ENCODE measurements at regions not wholly inside any gene's neighbourhood (a gene's known extent, or its start where the extent isn't known, plus 50 kb on each side); places are given as distances from the start of the nearest gene placed in this dataset.

DNA sequence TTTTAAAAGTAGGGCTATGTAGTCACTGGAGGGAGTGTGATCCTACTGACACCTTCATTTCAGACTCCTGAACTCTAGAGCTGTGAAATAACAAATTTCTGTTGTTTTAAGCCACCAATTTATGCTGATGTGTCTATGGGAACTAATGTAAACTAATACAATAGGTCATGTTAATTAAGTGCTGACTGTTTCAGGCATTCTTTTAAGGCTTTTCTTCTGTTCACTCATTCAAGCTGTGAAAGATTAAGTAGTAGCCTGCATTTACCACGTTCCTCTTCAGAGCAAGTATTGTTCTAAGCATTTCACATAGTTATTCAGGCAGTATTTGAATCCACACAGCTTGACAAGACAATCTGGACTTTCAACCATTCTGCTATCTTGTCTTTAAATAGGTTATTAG is 1135.0 kb downstream of the SLITRK1 start:
- Histone ChIP-seq H3K79me2 (no peaks in the 10 kb centered on the region), H3K9me3 (ENCODE audit: control insufficient read depth, low read length) (no peaks in the 10 kb centered on the region), H3K27ac (no peak overlapping the region), H3K4me3 (ENCODE audit: low read depth, low read length) (no peak overlapping the region), H3K9ac (no peak overlapping the region), H2AFZ (no peak overlapping the region), H3K4me2 (ENCODE audit: low read length) (no peak overlapping the region), H3K4me1 (no peaks in the 10 kb centered on the region), H3K36me3 (ENCODE audit: control insufficient read depth, insufficient read depth, low read length) (no peaks in the 10 kb centered on the region), H3K27me3 (ENCODE audit: control insufficient read depth, insufficient read depth, low read length) (no peaks in the 10 kb centered on the region)
- TF ChIP-seq, protein P1, sequence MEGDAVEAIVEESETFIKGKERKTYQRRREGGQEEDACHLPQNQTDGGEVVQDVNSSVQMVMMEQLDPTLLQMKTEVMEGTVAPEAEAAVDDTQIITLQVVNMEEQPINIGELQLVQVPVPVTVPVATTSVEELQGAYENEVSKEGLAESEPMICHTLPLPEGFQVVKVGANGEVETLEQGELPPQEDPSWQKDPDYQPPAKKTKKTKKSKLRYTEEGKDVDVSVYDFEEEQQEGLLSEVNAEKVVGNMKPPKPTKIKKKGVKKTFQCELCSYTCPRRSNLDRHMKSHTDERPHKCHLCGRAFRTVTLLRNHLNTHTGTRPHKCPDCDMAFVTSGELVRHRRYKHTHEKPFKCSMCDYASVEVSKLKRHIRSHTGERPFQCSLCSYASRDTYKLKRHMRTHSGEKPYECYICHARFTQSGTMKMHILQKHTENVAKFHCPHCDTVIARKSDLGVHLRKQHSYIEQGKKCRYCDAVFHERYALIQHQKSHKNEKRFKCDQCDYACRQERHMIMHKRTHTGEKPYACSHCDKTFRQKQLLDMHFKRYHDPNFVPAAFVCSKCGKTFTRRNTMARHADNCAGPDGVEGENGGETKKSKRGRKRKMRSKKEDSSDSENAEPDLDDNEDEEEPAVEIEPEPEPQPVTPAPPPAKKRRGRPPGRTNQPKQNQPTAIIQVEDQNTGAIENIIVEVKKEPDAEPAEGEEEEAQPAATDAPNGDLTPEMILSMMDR (IDR thresholded peaks at IDR 0.05) = no peak

GRCh38 chr13:82740442-82740841 is 1141.8 kb downstream of the SLITRK1 start:
- Histone ChIP-seq H3K4me3 (ENCODE audit: low read depth, low read length) (no peak overlapping the region), H3K9ac (no peak overlapping the region), H3K36me3 (ENCODE audit: control insufficient read depth, insufficient read depth, low read length) (no peaks in the 10 kb centered on the region), H3K9me3 (ENCODE audit: control insufficient read depth, low read length) (no peaks in the 10 kb centered on the region), H3K27ac (no peak overlapping the region), H3K79me2 (no peaks in the 10 kb centered on the region), H3K27me3 (ENCODE audit: control insufficient read depth, insufficient read depth, low read length) (no peaks in the 10 kb centered on the region), H2AFZ (no peak overlapping the region), H3K4me2 (ENCODE audit: low read length) (no peak overlapping the region), H3K4me1 (no peaks in the 10 kb centered on the region)
- TF ChIP-seq, protein P1 (IDR thresholded peaks at IDR 0.05) = no peak

- H3K79me2 ChIP-seq = no peaks in the 10 kb centered on the region
- H3K9me3 ChIP-seq (ENCODE audit: control insufficient read depth, low read length) = no peaks in the 10 kb centered on the region
- no peak overlapping the region for H2AFZ ChIP-seq
- H3K4me2 ChIP-seq (ENCODE audit: low read length) = no peak overlapping the region
- H3K36me3 ChIP-seq (ENCODE audit: control insufficient read depth, insufficient read depth, low read length) = no peaks in the 10 kb centered on the region
- H3K27ac ChIP-seq = no peak overlapping the region
- TF ChIP-seq, protein P1 (IDR thresholded peaks at IDR 0.05) = no peak
- no peaks in the 10 kb centered on the region for H3K4me1 ChIP-seq
- H3K4me3 ChIP-seq (ENCODE audit: low read depth, low read length) = no peak overlapping the region
- H3K9ac ChIP-seq = no peak overlapping the region
- no peaks in the 10 kb centered on the region for H3K27me3 ChIP-seq (ENCODE audit: control insufficient read depth, insufficient read depth, low read length)
These were observed 1142.4 kb downstream of the SLITRK1 start for GRCh38 chr13:82739881-82740280.

DNA sequence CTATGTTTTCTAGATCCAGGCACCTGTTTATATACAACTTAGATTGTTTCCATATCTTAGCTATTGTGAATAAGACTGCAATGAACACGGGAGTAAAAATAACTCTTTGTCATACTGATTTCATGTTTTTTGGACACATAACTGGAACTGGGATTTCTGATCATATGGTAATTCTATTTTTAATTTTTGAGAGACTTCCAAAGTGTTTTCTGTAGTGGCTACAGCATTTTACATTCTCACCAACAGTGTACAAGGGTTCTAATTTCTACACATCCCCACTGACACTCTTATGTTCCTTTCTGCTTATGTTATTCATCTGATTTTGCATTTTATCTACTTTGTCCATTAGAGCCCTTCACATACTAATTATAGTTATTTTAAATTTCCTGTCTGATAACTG is 1152.9 kb downstream of the SLITRK1 start:
- H3K4me3 ChIP-seq (ENCODE audit: low read depth, low read length) = no peak overlapping the region
- H3K27me3 ChIP-seq (ENCODE audit: control insufficient read depth, insufficient read depth, low read length) = no peaks in the 10 kb centered on the region
- no peaks in the 10 kb centered on the region for H3K4me1 ChIP-seq
- no peaks in the 10 kb centered on the region for H3K79me2 ChIP-seq
- H3K9me3 ChIP-seq (ENCODE audit: control insufficient read depth, low read length) = peaks cover 3% of the 10 kb centered on the region
- no peak overlapping the region for H2AFZ ChIP-seq
- H3K27ac ChIP-seq = no peak overlapping the region
- H3K4me2 ChIP-seq (ENCODE audit: low read length) = no peak overlapping the region
- TF ChIP-seq, protein P1 (IDR thresholded peaks at IDR 0.05) = no peak
- H3K9ac ChIP-seq = no peak overlapping the region
- no peaks in the 10 kb centered on the region for H3K36me3 ChIP-seq (ENCODE audit: control insufficient read depth, insufficient read depth, low read length)

- H3K9ac ChIP-seq = no peak overlapping the region
- no peak overlapping the region for H3K4me3 ChIP-seq (ENCODE audit: low read depth, low read length)
- TF ChIP-seq, protein P1 (IDR thresholded peaks at IDR 0.05) = no peak
- H3K4me2 ChIP-seq (ENCODE audit: low read length) = no peak overlapping the region
- H3K36me3 ChIP-seq (ENCODE audit: control insufficient read depth, insufficient read depth, low read length) = no peaks in the 10 kb centered on the region
- H3K4me1 ChIP-seq = no peaks in the 10 kb centered on the region
- H3K79me2 ChIP-seq = no peaks in the 10 kb centered on the region
- H2AFZ ChIP-seq = no peak overlapping the region
- no peak overlapping the region for H3K27ac ChIP-seq
- H3K9me3 ChIP-seq (ENCODE audit: control insufficient read depth, low read length) = no peaks in the 10 kb centered on the region
- H3K27me3 ChIP-seq (ENCODE audit: control insufficient read depth, insufficient read depth, low read length) = no peaks in the 10 kb centered on the region
These were observed 1161.3 kb downstream of the SLITRK1 start for GRCh38 chr13:82720986-82721385.
